ENCODE measurements at regions not wholly inside any gene's neighbourhood (a gene's known extent, or its start where the extent isn't known, plus 50 kb on each side); places are given as distances from the start of the nearest gene placed in this dataset.

GRCh38 chr13:65095161-65096082 is 2134.7 kb downstream of the PCDH9 start:
- TF ChIP-seq, protein P1, sequence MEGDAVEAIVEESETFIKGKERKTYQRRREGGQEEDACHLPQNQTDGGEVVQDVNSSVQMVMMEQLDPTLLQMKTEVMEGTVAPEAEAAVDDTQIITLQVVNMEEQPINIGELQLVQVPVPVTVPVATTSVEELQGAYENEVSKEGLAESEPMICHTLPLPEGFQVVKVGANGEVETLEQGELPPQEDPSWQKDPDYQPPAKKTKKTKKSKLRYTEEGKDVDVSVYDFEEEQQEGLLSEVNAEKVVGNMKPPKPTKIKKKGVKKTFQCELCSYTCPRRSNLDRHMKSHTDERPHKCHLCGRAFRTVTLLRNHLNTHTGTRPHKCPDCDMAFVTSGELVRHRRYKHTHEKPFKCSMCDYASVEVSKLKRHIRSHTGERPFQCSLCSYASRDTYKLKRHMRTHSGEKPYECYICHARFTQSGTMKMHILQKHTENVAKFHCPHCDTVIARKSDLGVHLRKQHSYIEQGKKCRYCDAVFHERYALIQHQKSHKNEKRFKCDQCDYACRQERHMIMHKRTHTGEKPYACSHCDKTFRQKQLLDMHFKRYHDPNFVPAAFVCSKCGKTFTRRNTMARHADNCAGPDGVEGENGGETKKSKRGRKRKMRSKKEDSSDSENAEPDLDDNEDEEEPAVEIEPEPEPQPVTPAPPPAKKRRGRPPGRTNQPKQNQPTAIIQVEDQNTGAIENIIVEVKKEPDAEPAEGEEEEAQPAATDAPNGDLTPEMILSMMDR (conservative IDR thresholded peaks at IDR 0.05; ENCODE audit: control insufficient read depth, insufficient read depth, low read depth, low read length): no peak
- DNase-seq (ENCODE audit: low read depth): no peak
- no peak overlapping the region for H3K4me3 ChIP-seq (ENCODE audit: control insufficient read depth, low read depth, low read length)

GRCh38 chr13:65093357-65093756 is 2136.8 kb downstream of the PCDH9 start:
- TF ChIP-seq, protein P1 (conservative IDR thresholded peaks at IDR 0.05; ENCODE audit: control insufficient read depth, insufficient read depth, low read depth, low read length): no peak
- no peak for DNase-seq (ENCODE audit: low read depth)
- no peak overlapping the region for H3K4me3 ChIP-seq (ENCODE audit: control insufficient read depth, low read depth, low read length)

GRCh38 chr13:65091031-65091430 is 2139.1 kb downstream of the PCDH9 start:
- TF ChIP-seq, protein P1 (conservative IDR thresholded peaks at IDR 0.05; ENCODE audit: control insufficient read depth, insufficient read depth, low read depth, low read length): no peak
- no peak overlapping the region for H3K4me3 ChIP-seq (ENCODE audit: control insufficient read depth, low read depth, low read length)
- DNase-seq (ENCODE audit: low read depth): no peak

GRCh38 chr13:65090186-65090585 is 2139.9 kb downstream of the PCDH9 start:
- TF ChIP-seq, protein P1 (conservative IDR thresholded peaks at IDR 0.05; ENCODE audit: control insufficient read depth, insufficient read depth, low read depth, low read length): no peak
- DNase-seq (ENCODE audit: low read depth): no peak
- H3K4me3 ChIP-seq (ENCODE audit: control insufficient read depth, low read depth, low read length): no peak overlapping the region

DNA sequence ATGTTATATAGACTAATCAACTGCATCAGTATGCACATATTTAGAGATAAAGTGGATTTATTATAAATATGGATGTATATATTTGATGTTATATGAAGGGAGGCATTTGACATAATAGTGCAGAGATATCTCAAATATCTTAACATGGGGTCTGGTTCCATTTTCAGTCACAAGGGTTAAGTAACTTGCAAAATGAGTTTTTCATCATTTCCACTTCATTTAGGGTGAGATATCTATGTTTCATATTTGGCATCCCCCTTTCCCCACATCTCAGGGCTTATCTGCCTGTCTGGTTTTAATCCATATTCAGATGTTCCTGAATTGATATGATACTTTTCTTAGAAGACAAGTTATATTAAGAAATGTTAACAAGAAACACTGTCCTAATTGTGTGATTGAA is 2141.2 kb downstream of the PCDH9 start:
- DNase-seq (ENCODE audit: low read depth): no peak
- H3K4me3 ChIP-seq (ENCODE audit: control insufficient read depth, low read depth, low read length): no peak overlapping the region
- TF ChIP-seq, protein P1 (conservative IDR thresholded peaks at IDR 0.05; ENCODE audit: control insufficient read depth, insufficient read depth, low read depth, low read length): no peak

DNA sequence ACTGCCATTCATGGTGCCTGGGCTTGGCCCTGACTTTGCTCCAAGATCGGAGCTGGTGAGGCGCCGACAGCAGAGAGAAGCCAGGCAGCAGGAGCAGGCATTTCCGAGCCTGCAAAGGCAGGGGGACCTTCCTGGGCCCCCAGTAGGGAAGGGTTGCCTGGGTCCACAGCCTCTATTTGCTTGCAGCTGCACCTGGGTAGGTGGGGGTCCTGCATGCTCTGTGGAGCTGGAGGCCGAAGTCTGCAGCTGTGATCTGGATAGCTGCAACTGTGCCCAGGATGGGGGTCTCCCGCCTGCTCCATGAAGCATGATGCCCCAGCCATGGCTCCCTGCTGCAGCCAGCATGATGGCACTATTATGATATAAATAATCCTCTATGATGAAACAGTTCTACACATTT is 2144.2 kb downstream of the PCDH9 start:
- TF ChIP-seq, protein P1 (conservative IDR thresholded peaks at IDR 0.05; ENCODE audit: control insufficient read depth, insufficient read depth, low read depth, low read length): no peak
- no peak overlapping the region for H3K4me3 ChIP-seq (ENCODE audit: control insufficient read depth, low read depth, low read length)
- DNase-seq (ENCODE audit: low read depth): no peak

Data from fibroblast of mammary gland (primary cell).